Inflammatory macrophage treated with lipopolysaccharide for 4 hours (primary cell): ENCODE measurements at regions not wholly inside any gene's neighbourhood (a gene's known extent, or its start where the extent isn't known, plus 50 kb on each side); places are given as distances from the start of the nearest gene placed in this dataset.
A peak's percentile ranks its signal among the peaks of the same experiment; 100 is the strongest.
"Not testable (repeated sequence)": the region's sequence is repeated elsewhere in the genome, so short reads cannot be mapped to it uniquely, and the experiment has no call there.

Experiments
- DNase-seq: peaks from one replicate; pipeline ENCODE4 v3.0.0-alpha.2; 2020

GRCh38 chr9:31323726-31324444 is 1060.6 kb upstream of the ACO1 start:
- no peak for DNase-seq

DNA sequence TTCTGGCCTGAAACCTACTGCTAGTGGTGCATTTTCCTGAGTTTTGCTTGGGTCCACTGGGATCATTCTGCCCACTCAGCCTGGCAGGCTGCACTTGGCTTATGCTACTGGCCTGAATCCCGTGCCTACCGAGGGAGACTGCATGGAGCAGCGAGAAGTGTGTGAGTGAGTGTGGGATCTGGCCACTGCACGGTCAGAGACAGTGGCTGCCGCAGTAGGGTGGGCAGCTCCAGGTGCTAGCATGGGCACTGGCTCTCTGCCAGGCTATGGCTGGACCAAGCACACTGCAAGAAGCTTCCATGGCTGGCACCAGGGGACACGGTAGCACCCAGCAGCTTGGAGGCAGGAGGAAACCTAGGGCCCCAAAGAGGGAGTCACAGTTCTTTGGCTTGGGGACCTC is 1058.7 kb upstream of the ACO1 start:
- DNase-seq, result no peak

DNA sequence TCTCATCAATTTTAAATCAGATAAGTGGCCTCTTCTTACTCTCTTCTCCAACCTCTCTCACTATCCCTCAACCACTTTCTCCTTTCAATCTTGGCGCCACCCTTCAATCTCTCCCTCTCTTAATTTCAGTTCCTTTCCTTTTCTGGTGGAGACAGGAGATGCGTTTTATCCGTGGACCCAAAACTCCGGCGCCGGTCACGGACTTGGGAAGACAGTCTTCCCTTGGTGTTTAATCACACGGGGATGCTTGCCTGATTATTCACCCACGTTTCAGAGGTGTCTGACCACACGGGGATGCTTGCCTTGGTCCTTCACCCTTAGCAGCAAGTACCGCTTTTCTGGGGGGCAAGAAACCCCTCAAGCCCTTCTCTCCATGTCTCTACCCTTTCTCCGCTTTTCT is 1057.6 kb upstream of the ACO1 start:
- not testable (repeated sequence) for DNase-seq

- DNase-seq, result no peak
These were observed 1049.5 kb upstream of the ACO1 start for GRCh38 chr9:31334837-31335528.

GRCh38 chr9:31335529-31336234 is 1048.8 kb upstream of the ACO1 start:
- DNase-seq, result no peak

GRCh38 chr9:31336386-31336785 is 1048.1 kb upstream of the ACO1 start:
- DNase-seq, result no peak

DNA sequence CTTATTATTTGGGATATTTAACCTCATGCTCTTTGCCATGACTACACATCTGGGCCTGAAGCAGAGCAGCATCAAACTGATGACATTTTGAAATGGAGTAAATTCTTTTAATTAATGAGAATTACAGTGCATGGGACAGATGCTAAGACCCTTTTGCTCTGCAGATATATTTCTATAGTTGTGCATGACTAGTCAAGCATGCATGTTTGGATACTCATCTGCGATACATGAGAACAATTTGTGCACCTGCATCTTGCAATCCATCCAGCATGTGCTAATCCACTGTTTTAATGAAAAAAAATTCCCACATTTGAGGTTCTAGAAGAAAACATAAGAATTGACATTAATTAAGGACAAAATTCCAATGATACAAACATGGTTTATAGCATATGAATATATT is 1047.6 kb upstream of the ACO1 start:
- no peak for DNase-seq

DNA sequence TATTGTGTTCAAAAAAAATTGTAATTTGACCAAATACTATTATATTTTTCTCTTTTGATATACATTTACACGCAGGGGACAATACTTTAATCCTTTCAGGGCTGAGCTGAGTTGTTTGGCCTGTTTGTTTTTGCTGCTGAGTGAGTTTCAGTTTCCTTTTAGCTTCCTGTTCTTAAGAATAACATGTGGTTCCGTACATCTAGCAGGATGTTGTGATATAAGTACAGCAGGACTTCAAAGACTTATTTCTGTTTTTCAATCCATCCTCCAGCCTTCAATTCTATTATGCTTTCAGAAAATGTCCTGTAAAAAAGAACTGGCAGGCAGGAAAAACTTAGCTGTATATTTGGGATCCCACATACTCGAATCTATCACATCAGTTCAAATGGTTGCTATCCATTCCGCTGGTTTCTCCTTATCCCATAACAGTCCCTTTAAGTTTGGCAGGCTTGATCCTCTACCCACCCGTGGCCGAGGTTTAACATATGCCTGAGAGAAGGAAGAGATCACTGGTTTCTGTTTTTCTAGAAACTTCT is 1037.3 kb upstream of the ACO1 start:
- DNase-seq, result peak; percentile 75

GRCh38 chr9:31355159-31355882 is 1029.1 kb upstream of the ACO1 start:
- no peak for DNase-seq

GRCh38 chr9:31355965-31356364 is 1028.5 kb upstream of the ACO1 start:
- DNase-seq, result no peak

GRCh38 chr9:31359071-31359470 is 1025.4 kb upstream of the ACO1 start:
- DNase-seq, result no peak

- DNase-seq, result no peak
These were observed 1020.3 kb upstream of the ACO1 start for GRCh38 chr9:31364171-31364570.

DNA sequence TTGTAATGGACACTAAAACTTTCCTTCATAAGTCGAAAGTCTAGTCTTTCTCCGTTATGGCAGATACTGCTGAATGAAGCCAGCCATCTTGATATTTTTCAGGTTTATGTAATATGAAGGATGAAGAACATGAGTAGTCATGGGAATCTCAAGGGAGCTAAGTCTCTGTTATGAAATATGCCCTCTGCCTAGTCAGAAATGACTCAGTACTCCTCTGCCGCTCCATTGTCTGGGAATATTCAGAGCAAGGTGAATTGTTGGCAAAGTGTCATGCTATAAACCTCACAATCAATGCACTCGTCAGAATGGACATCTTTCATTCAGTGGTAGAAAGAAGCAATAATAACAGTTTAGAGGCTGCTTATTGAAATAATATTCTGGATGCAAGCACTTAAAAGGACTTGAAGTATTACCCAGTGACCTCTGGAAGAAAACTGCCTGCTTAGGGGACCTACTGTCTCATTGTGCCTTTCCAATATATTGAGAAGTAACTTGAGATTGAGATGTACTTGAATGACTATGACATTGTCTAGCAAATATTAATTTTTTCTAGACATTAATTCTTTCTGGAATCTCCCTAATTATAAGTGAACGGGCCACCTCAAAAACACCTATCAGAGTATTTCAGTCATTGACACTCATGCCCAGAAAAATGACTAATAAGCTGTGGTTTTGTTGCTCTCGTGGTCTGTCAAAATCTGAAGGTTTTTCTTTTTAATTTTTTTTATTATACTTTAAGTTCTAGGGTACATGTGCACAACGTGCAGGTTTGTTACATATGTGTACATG is 1011.5 kb upstream of the ACO1 start:
- DNase-seq, result no peak

DNA sequence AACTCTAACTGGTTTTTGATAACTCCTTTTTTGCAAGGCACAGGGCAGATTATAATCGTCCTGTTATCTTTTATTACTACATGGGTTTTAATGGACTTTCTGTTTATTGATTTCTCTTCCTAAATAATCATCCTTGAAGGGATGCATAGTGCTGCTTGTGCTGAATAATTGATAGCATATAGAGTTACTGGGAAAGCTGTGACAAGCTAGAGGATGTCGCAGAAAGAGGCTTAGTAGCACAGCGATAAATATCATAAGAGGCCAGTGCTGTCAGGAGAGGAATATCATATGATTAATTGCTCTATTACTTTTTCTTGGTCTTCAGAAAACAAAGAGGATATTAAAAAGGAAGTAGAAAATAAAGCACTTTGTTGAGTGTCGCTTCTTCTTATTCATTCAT is 1007.1 kb upstream of the ACO1 start:
- no peak for DNase-seq

DNA sequence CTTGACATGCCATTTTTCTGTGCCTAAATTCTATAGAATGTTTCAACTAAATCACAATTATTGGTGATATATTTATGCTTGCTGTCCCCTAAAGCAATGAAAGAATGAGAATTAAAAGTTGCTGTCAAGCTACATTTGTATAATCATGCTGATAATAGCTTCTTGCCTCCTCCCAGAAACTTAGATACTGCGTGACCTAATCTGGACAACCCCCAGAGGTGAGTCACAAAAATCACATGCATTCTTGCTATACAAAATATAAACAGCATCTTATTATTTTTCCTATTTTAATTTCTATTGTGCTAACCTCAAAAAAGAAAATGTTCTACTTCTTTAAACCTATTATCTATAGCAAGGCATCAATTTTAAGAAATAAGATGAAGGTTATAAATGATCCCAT is 995.8 kb upstream of the ACO1 start:
- DNase-seq, result no peak

GRCh38 chr9:31389075-31389474 is 995.4 kb upstream of the ACO1 start:
- no peak for DNase-seq

DNA sequence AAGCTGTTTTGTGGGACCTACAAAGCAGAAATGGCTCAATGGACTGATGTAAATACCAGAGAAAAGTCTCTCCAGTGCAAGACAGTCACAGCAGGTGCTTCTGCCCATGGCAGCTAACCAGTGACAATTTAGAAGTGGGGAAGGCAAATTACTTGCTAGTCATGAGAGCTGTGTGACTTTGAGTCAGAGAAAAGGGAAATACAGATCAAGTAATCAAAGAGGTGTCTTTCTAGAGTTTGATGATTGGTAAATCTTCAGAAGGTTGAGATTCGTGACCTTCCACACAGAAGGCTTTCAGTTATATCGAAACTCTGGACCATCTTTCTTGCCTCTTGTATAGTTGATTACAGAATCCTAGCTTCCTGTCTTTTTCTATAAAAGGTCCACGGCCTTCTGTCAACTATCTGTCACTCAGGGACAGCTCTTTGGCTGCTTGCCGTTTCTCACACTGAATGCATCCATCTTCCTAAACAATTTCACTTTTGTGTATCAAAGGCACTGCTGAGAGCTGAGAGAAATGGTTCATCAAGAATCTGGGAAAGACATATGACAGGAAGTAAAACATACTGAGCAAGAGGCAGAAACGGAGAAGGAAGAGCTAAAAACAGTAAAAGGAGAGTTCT is 993.9 kb upstream of the ACO1 start:
- no peak for DNase-seq

- no peak for DNase-seq
These were observed 991.2 kb upstream of the ACO1 start for GRCh38 chr9:31393240-31393639.

GRCh38 chr9:31394015-31394473 is 990.4 kb upstream of the ACO1 start:
- no peak for DNase-seq

DNA sequence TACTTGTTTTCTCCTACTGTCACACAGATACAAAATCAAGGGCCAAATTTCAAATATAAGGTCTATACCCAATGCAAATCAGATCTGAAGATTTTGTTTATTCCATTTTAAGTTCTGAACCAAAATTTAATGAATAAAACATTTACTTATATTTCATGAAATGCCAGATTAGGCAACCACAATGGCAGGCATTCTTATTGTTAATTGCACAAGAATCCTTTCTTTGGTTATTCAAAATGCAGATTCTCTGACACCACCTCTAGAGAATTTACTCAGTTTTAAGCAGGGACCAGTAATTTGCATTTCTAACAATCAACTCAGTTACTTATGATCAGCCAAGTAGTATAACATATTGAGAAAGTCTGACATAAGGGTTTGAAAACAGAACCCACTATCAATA is 972.4 kb upstream of the ACO1 start:
- no peak for DNase-seq

DNA sequence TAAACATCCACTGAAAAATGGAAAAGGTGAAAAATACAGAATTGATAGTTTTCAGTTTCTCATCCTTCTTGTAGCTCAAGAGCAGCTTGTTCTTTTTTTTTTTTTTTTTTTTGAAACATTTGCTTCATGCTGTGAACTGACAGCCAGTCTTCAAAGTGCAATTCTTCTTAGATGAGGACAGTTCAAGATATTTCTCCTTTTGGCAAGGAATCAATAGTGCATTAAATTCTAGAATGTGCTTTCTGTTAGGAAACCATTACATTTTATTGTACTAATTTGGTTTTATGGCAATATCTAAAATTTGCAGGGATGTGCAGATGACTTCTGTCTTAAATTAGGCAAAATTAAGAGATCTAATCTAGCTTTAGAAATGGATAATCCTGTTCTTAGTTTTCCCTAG is 969.3 kb upstream of the ACO1 start:
- no peak for DNase-seq

DNA sequence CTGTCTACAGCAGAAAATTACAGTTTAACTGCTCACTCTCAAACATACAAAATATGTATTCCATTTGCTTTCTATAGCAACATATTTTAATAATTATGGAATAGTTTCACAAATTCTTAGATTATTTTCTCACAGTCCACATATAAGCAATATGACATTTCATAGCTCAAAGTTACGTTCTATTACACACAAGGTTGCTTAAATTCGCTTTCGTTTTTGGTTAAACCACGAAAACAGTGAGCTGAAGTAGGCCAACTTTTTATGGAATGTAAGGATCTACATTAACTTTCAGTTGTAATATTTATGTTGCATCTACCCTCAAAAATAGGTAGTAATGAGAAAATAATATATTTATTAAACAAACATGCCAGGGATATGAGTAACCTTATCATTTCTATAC is 966.0 kb upstream of the ACO1 start:
- DNase-seq, result no peak
